GM12873 (cell line): ENCODE measurements at regions not wholly inside any gene's neighbourhood (a gene's known extent, or its start where the extent isn't known, plus 50 kb on each side); places are given as distances from the start of the nearest gene placed in this dataset.

Source experiments
- CTCF ChIP-seq: IDR thresholded peaks from 2 replicates; pipeline ENCODE4 v1.5.1; 2012; ENCODE audit warnings: low read depth, mild to moderate bottlenecking, moderate library complexity, low read length, control low read depth; ENCODE audit not compliant: insufficient read depth; ENCODE audit errors: missing control alignments

GRCh38 chr13:79810669-79811068 lies 329.7 kb downstream of the NDFIP2 start:
- no peak for TF ChIP-seq CTCF

GRCh38 chr13:79810018-79810417 lies 329.1 kb downstream of the NDFIP2 start:
- no peak for TF ChIP-seq CTCF

GRCh38 chr13:79808475-79808874 lies 327.5 kb downstream of the NDFIP2 start:
- no peak for TF ChIP-seq CTCF

- no peak for TF ChIP-seq CTCF
These were observed 326.6 kb downstream of the NDFIP2 start for GRCh38 chr13:79807554-79807953.

- TF ChIP-seq CTCF, result no peak
These were observed 325.9 kb downstream of the NDFIP2 start for GRCh38 chr13:79806821-79807220.

GRCh38 chr13:79805317-79805716 lies 324.4 kb downstream of the NDFIP2 start:
- no peak for TF ChIP-seq CTCF

GRCh38 chr13:79803989-79804388 lies 323.0 kb downstream of the NDFIP2 start:
- no peak for TF ChIP-seq CTCF
